SK-N-SH (cell line): ENCODE measurements at regions not wholly inside any gene's neighbourhood (a gene's known extent, or its start where the extent isn't known, plus 50 kb on each side); places are given as distances from the start of the nearest gene placed in this dataset.
"Not testable (repeated sequence)": the region's sequence is repeated elsewhere in the genome, so short reads cannot be mapped to it uniquely, and the experiment has no call there.

Experiments used
- CTCF ChIA-PET: fragments of 300-600, 350-600 bp; formaldehyde crosslinking; extraction: SDS; loops from one replicate; lab custom pipeline; 2021; lab: Yijun Ruan, JAX
- POLR2A ChIA-PET: fragments of 350-600 bp; sonication (Branson Sonifier 250); formaldehyde crosslinking; extraction: SDS; loops from one replicate; lab custom pipeline; 2020; ENCODE audit warnings: antibody characterized with exemption, inconsistent platforms; lab: Yijun Ruan, JAX
- DNase-seq: peaks from one replicate; pipeline ENCODE4 v3.0.0; 2012
- H2AFZ ChIP-seq: fragments of 200-600 bp; sonication (generic); 2 replicates; pipeline ENCODE4 v1.8.1; 2016; ENCODE audit warnings: antibody characterized with exemption, mild to moderate bottlenecking, low read depth
- H3F3A ChIP-seq: fragments of 200-600 bp; sonication (generic); replicated peaks from 2 replicates; pipeline ENCODE3; 2016; ENCODE audit warnings: antibody characterized with exemption, mild to moderate bottlenecking; ENCODE audit not compliant: insufficient read depth
- H3K27ac ChIP-seq, 2 experiments: fragments of 200-500 bp in 1 of 2; fragments of 200-600 bp in 1 of 2; sonication (Bioruptor generic) in 1 of 2; sonication (generic), shearing (Covaris generic) in 1 of 2; 2 replicates each; pipeline versions ENCODE4 v1.5.1 to v1.6.1; 2014 to 2016; ENCODE audit warnings: low read depth in 2 of 2, inconsistent platforms in 1 of 2, low read length in 1 of 2, mild to moderate bottlenecking in 1 of 2, mixed read lengths in 1 of 2
- H3K27me3 ChIP-seq: fragments of 200-600 bp; sonication (generic), shearing (Covaris generic); 2 replicates; pipeline ENCODE4 v1.6.1; 2016; ENCODE audit warnings: mixed run types; ENCODE audit not compliant: insufficient read depth
- H3K36me3 ChIP-seq, 2 experiments: fragments of 200-500 bp in 1 of 2; fragments of 200-600 bp in 1 of 2; sonication (Bioruptor generic) in 1 of 2; sonication (generic) in 1 of 2; replicated peaks in 1 of 2; 2 replicates each; pipeline versions ENCODE3 to v1.5.1; 2014 to 2016; ENCODE audit warnings: low read length in 1 of 2, mild to moderate bottlenecking in 1 of 2; ENCODE audit not compliant: insufficient read depth in 2 of 2, control insufficient read depth in 1 of 2
- H3K4me1 ChIP-seq, 2 experiments: fragments of 200-500 bp in 1 of 2; fragments of 200-600 bp in 1 of 2; sonication (Bioruptor generic) in 1 of 2; sonication (generic), shearing (Covaris generic) in 1 of 2; 2 replicates each; pipeline versions ENCODE4 v1.5.1 to v1.6.1; 2014 to 2016; ENCODE audit warnings: low read depth in 1 of 2, low read length in 1 of 2, mixed run types in 1 of 2; ENCODE audit not compliant: insufficient read depth in 2 of 2, control insufficient read depth in 1 of 2
- H3K4me2 ChIP-seq: fragments of 200-600 bp; sonication (generic), shearing (Covaris generic); 2 replicates; pipeline ENCODE4 v1.6.1; 2017; ENCODE audit warnings: mixed run types
- H3K4me3 ChIP-seq, 2 experiments: fragments of 200-500 bp in 1 of 2; fragments of 200-600 bp in 1 of 2; sonication (Bioruptor generic) in 1 of 2; sonication (generic), shearing (Covaris generic) in 1 of 2; 2 replicates each; pipeline versions ENCODE4 v1.5.1 to v1.8.1; 2014 to 2016; ENCODE audit warnings: low read depth in 2 of 2, inconsistent platforms in 1 of 2, low read length in 1 of 2, mild to moderate bottlenecking in 1 of 2, mixed read lengths in 1 of 2, moderate library complexity in 1 of 2
- H3K79me2 ChIP-seq: fragments of 200-600 bp; sonication (generic); 2 replicates; pipeline ENCODE4 v1.8.1; 2017; ENCODE audit warnings: mild to moderate bottlenecking; ENCODE audit not compliant: insufficient read depth
- H3K9ac ChIP-seq: fragments of 200-600 bp; sonication (generic); 2 replicates; pipeline ENCODE4 v1.6.1; 2017; ENCODE audit warnings: mixed run types
- H3K9me2 ChIP-seq: fragments of 200-600 bp; sonication (generic); 2 replicates; pipeline ENCODE4 v1.6.1; 2017; ENCODE audit warnings: mixed run types
- H3K9me3 ChIP-seq: fragments of 200-600 bp; sonication (generic); 2 replicates; pipeline ENCODE4 v1.6.1; 2017; ENCODE audit warnings: mixed run types, mild to moderate bottlenecking, moderate library complexity
- H4K20me1 ChIP-seq: fragments of 200-600 bp; sonication (generic); 2 replicates; pipeline ENCODE4 v1.6.1; 2017; ENCODE audit warnings: mild to moderate bottlenecking, mixed run types; ENCODE audit not compliant: insufficient read depth
- CHD2 ChIP-seq: fragments of 150-350 bp; IDR thresholded peaks from 2 replicates; pipeline ENCODE4 v1.6.1; 2018; ENCODE audit warnings: low read length; ENCODE audit not compliant: partially characterized antibody
- EP300 ChIP-seq, 2 experiments: IDR thresholded peaks; 2 replicates each; pipeline versions ENCODE4 v1.4.0 to v1.6.1; 2012; ENCODE audit warnings: borderline replicate concordance in 1 of 2, low read depth in 1 of 2, low read length in 1 of 2
- GATA2 ChIP-seq: sonication (generic); formaldehyde crosslinking; IDR thresholded peaks from 2 replicates; pipeline ENCODE4 v1.5.0; 2020; ENCODE audit warnings: mild to moderate bottlenecking, missing genetic modification reagents
- JUND ChIP-seq: IDR thresholded peaks from 2 replicates; pipeline ENCODE4 v1.4.0; 2012
- NFIC ChIP-seq: IDR thresholded peaks from 2 replicates; pipeline ENCODE4 v1.4.0; 2012; ENCODE audit warnings: borderline replicate concordance
- RFX5 ChIP-seq: IDR thresholded peaks from 2 replicates; pipeline ENCODE4 v1.6.1; 2012; ENCODE audit warnings: mild to moderate bottlenecking, improper control_type of control experiment, low read length
- SIN3A ChIP-seq: IDR thresholded peaks from 2 replicates; pipeline ENCODE4 v1.6.1; 2012; ENCODE audit warnings: low read depth, mild to moderate bottlenecking, low read length, moderate library complexity, borderline replicate concordance
- SMC3 ChIP-seq: IDR thresholded peaks from 2 replicates; pipeline ENCODE4 v1.6.1; 2012; ENCODE audit warnings: low read depth, low read length, improper control_type of control experiment
- TCF12 ChIP-seq: IDR thresholded peaks from 2 replicates; pipeline ENCODE4 v1.4.0; 2012
- TEAD4 ChIP-seq: IDR thresholded peaks from 2 replicates; pipeline ENCODE4 v1.4.0; 2012; ENCODE audit warnings: mild to moderate bottlenecking, borderline replicate concordance; ENCODE audit not compliant: insufficient read depth
- YY1 ChIP-seq: IDR thresholded peaks from 2 replicates; pipeline ENCODE4 v1.4.0; 2012; ENCODE audit warnings: low read depth, mild to moderate bottlenecking
- WGBS: methylation state at CpG from one replicate; pipeline ENCODE4 v1.1.6; 2017; ENCODE audit warnings: low lambda C conversion rate; 5-methylcytosine and 5-hydroxymethylcytosine counted together
- TF ChIP-seq, protein P1 (sequence below): IDR thresholded peaks from 2 replicates; pipeline ENCODE4 v1.4.0; 2012; ENCODE audit warnings: low read depth
- TF ChIP-seq, protein P2 (sequence below): IDR thresholded peaks from 2 replicates; pipeline ENCODE4 v1.4.0; 2012; ENCODE audit warnings: low read depth, borderline replicate concordance
- TF ChIP-seq, protein P3 (sequence below): fragments of 200-600 bp; sonication (generic); IDR thresholded peaks from 2 replicates; pipeline ENCODE4 v1.6.1; 2017; ENCODE audit warnings: antibody characterized with exemption, mild to moderate bottlenecking, moderate library complexity

DNA sequence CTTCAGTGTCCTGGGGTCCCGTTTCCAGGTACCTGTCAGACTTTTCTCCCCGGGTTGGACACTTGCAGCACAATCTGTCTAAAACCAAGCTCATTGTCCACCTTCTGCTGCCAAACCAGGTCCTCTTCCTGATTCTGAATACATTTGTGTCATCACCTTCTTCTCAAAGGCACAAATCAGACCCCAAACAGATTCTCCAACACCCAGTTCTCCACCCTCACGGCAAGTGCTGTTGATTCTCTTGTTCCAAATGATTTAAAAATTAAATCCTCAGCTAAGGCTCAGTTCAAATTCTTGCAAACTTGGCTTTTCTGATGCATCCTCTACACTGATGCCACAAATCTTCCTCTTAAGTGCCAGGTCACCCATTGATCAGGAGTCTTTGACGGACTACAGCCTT, 122.5 kb upstream of the LDB2 start:
- Histone ChIP-seq H3K79me2 (no peaks in the 10 kb centered on the region), H3K9me3 (no peaks in the 10 kb centered on the region), H3K4me1 (no peaks in the 10 kb centered on the region), H3K9ac (no peak overlapping the region), H3K4me2 (no peak overlapping the region), H3K27ac (no peak overlapping the region), H3K4me3 (no peak overlapping the region), H3F3A (no peaks in the 10 kb centered on the region), H3K9me2 (no peaks in the 10 kb centered on the region)
- WGBS, result 81% methylated on average over 4 of the region's 4 CpGs
- ChIA-PET POLR2A (no interaction called here), CTCF (no interaction called here)
- TF ChIP-seq CHD2, result no peak
- TF ChIP-seq, all 33 proteins: peak for 0
- Histone ChIP-seq H2AFZ (no peak overlapping the region), H3K36me3 (no peaks in the 10 kb centered on the region), H4K20me1 (no peaks in the 10 kb centered on the region), H3K27me3 (no peaks in the 10 kb centered on the region)
- no peak for DNase-seq

DNA sequence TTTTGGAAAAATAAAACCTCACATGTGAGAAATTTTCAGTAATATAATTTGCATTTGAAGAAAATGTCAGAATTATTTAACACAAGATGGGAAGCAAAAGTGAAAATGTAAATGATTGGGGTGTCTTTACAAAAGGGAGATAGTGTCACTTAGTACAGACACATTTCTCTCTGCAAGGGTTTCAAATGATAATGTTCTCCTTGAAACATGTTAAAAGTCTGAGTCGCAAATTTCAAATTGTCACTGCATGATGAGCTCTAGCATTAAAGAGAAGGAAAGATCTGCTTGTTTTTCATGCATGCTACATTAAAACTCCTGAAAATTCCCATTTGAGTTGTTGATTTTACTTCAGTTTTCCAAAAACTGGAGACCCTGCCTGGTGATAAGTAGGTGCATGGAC, 122.0 kb upstream of the LDB2 start:
- Histone ChIP-seq H3K27ac (no peak overlapping the region), H3F3A (peaks cover 4% of the 10 kb centered on the region), H3K36me3 (no peaks in the 10 kb centered on the region), H3K9ac (no peak overlapping the region), H3K4me3 (no peak overlapping the region), H3K4me1 (no peaks in the 10 kb centered on the region), H3K79me2 (no peaks in the 10 kb centered on the region), H2AFZ (no peak overlapping the region), H3K27me3 (no peaks in the 10 kb centered on the region), H3K9me3 (no peaks in the 10 kb centered on the region), H4K20me1 (no peaks in the 10 kb centered on the region), H3K4me2 (no peak overlapping the region), H3K9me2 (no peaks in the 10 kb centered on the region)
- DNase-seq, result no peak
- no peak for TF ChIP-seq TCF12
- no peak for TF ChIP-seq SIN3A
- TF ChIP-seq TEAD4, result no peak
- no peak for TF ChIP-seq JUND
- TF ChIP-seq, protein P1, sequence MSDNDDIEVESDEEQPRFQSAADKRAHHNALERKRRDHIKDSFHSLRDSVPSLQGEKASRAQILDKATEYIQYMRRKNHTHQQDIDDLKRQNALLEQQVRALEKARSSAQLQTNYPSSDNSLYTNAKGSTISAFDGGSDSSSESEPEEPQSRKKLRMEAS, result no peak
- TF ChIP-seq RFX5, result no peak
- TF ChIP-seq YY1, result no peak
- TF ChIP-seq, protein P2, sequence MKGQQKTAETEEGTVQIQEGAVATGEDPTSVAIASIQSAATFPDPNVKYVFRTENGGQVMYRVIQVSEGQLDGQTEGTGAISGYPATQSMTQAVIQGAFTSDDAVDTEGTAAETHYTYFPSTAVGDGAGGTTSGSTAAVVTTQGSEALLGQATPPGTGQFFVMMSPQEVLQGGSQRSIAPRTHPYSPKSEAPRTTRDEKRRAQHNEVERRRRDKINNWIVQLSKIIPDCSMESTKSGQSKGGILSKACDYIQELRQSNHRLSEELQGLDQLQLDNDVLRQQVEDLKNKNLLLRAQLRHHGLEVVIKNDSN, result no peak
- TF ChIP-seq NFIC, result no peak
- TF ChIP-seq GATA2 (CRISPR knock-in tag), result no peak
- no peak for TF ChIP-seq SMC3
- TF ChIP-seq, protein P3, sequence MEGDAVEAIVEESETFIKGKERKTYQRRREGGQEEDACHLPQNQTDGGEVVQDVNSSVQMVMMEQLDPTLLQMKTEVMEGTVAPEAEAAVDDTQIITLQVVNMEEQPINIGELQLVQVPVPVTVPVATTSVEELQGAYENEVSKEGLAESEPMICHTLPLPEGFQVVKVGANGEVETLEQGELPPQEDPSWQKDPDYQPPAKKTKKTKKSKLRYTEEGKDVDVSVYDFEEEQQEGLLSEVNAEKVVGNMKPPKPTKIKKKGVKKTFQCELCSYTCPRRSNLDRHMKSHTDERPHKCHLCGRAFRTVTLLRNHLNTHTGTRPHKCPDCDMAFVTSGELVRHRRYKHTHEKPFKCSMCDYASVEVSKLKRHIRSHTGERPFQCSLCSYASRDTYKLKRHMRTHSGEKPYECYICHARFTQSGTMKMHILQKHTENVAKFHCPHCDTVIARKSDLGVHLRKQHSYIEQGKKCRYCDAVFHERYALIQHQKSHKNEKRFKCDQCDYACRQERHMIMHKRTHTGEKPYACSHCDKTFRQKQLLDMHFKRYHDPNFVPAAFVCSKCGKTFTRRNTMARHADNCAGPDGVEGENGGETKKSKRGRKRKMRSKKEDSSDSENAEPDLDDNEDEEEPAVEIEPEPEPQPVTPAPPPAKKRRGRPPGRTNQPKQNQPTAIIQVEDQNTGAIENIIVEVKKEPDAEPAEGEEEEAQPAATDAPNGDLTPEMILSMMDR, result no peak
- no peak for TF ChIP-seq EP300 (IDR thresholded peaks at IDR 0.05; ENCODE audit: borderline replicate concordance in 1 of 2, low read depth in 1 of 2, low read length in 1 of 2)
- ChIA-PET CTCF (no interaction called here), POLR2A (no interaction called here)
- WGBS, result 100% methylated on average over 1 of the region's 1 CpG

DNA sequence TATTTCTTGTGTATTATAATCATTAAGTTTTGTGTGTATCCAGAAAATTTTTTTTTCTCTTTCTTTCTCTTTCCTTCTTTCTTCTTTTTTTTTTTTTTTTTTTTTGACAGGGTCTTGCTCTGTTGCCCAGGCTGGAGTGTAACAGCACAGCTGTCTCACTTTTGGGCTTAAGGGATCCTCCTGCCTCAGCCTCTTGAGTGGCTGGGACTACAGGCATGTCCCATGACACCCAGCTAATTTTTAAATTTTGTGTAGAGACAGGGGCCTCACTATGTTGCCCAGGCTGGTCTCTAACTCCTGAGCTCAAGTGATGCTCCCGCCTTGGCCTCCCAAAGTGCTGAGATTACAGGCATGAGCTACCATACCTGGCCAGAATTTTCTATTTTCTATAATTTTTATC, 120.2 kb upstream of the LDB2 start:
- H3K9ac ChIP-seq, H3K4me2 ChIP-seq, H3K9me3 ChIP-seq, H3K4me3 ChIP-seq, POLR2A ChIA-PET, H3K79me2 ChIP-seq, H3K27ac ChIP-seq, H3K9me2 ChIP-seq, H3K4me1 ChIP-seq, H3K36me3 ChIP-seq, H4K20me1 ChIP-seq, H2AFZ ChIP-seq, DNase-seq, H3K27me3 ChIP-seq: not testable (repeated sequence)
- WGBS, result 80% methylated on average over 1 of the region's 1 CpG
- CTCF ChIA-PET, result interaction anchor here (1.0 to 1.9 kb wide), 4 partner anchors 10 to 306 kb away, joined by 3 to 7 read pairs (median 3); no protein-coding TSS in a partner anchor
- H3F3A ChIP-seq, result peaks cover 15% of the 10 kb centered on the region
